ENCODE measurements at regions not wholly inside any gene's neighbourhood (a gene's known extent, or its start where the extent isn't known, plus 50 kb on each side); places are given as distances from the start of the nearest gene placed in this dataset.

DNA sequence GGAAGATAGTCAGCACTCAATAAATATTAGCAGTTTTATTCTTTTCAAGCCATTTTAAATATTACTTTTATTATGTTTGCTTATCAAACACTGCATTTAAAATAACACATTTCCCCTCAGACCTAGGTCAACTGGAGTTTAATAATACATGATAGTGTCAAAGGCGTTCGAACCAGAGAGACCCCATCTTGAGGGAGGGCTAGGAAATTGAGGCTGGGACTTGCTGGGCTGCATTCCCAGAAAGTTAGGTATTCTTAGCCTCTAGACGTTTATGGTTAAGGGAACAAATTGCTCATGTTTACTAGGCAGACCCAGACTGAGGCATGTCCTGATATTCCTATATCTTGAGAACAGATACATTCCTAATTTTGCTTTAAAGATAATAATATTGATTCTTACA, 426.5 kb downstream of the METTL4 start:
- FAIRE-seq (no peak), DNase-seq (no peak)
- no peak overlapping the region for H3K27ac ChIP-seq (ENCODE audit: low read depth in 2 of 2, low read length in 2 of 2)
- H3K9ac ChIP-seq (ENCODE audit: low read length in 3 of 3), result no peak overlapping the region
- H3K36me3 ChIP-seq (ENCODE audit: control insufficient read depth in 2 of 3, insufficient read depth in 3 of 3, low read length in 3 of 3), result no peaks in the 10 kb centered on the region
- H3K4me3 ChIP-seq (ENCODE audit: low read length in 3 of 3), result no peak overlapping the region
- no peaks in the 10 kb centered on the region for H3K9me3 ChIP-seq (ENCODE audit: control insufficient read depth in 2 of 3, insufficient read depth in 1 of 3, low read length in 3 of 3)
- H3K27me3 ChIP-seq (ENCODE audit: control insufficient read depth, insufficient read depth, low read length), result no peaks in the 10 kb centered on the region
- intact Hi-C loops (cut with DNase I), result no loop called here
- TF ChIP-seq, protein P1, sequence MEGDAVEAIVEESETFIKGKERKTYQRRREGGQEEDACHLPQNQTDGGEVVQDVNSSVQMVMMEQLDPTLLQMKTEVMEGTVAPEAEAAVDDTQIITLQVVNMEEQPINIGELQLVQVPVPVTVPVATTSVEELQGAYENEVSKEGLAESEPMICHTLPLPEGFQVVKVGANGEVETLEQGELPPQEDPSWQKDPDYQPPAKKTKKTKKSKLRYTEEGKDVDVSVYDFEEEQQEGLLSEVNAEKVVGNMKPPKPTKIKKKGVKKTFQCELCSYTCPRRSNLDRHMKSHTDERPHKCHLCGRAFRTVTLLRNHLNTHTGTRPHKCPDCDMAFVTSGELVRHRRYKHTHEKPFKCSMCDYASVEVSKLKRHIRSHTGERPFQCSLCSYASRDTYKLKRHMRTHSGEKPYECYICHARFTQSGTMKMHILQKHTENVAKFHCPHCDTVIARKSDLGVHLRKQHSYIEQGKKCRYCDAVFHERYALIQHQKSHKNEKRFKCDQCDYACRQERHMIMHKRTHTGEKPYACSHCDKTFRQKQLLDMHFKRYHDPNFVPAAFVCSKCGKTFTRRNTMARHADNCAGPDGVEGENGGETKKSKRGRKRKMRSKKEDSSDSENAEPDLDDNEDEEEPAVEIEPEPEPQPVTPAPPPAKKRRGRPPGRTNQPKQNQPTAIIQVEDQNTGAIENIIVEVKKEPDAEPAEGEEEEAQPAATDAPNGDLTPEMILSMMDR (IDR thresholded peaks at IDR 0.05; ENCODE audit: borderline replicate concordance, extremely low read depth, insufficient read depth), result no peak
- no peaks in the 10 kb centered on the region for H3K4me1 ChIP-seq (ENCODE audit: control insufficient read depth in 2 of 3, insufficient read depth in 2 of 3, low read depth in 1 of 3, low read length in 3 of 3)

DNA sequence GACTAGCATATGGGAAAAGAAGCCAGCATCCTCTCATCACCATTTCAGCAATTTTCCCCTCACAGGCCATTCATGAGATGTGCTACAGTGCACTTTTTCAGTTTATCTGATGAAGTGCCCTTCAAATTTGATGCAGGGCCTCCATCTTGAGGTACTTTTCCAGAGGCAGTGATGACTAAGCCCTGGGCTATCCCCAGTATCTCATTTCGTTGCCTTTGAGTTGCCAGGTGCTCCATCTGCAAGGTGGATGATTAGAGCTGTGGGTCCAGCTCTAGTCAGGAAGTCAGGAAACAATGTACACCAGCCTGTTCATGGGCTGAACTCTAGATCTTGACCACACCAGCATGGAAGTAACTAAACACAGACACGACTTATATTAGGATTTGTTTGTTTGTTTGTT, 425.2 kb downstream of the METTL4 start:
- H3K27ac ChIP-seq (ENCODE audit: low read depth in 2 of 2, low read length in 2 of 2), result no peak overlapping the region
- DNase-seq (no peak), FAIRE-seq (no peak)
- no peaks in the 10 kb centered on the region for H3K27me3 ChIP-seq (ENCODE audit: control insufficient read depth, insufficient read depth, low read length)
- no peak overlapping the region for H3K4me3 ChIP-seq (ENCODE audit: low read length in 3 of 3)
- intact Hi-C loops (cut with DNase I), result no loop called here
- TF ChIP-seq, protein P1 (IDR thresholded peaks at IDR 0.05; ENCODE audit: borderline replicate concordance, extremely low read depth, insufficient read depth), result no peak
- no peaks in the 10 kb centered on the region for H3K9me3 ChIP-seq (ENCODE audit: control insufficient read depth in 2 of 3, insufficient read depth in 1 of 3, low read length in 3 of 3)
- no peaks in the 10 kb centered on the region for H3K4me1 ChIP-seq (ENCODE audit: control insufficient read depth in 2 of 3, insufficient read depth in 2 of 3, low read depth in 1 of 3, low read length in 3 of 3)
- H3K36me3 ChIP-seq (ENCODE audit: control insufficient read depth in 2 of 3, insufficient read depth in 3 of 3, low read length in 3 of 3), result no peaks in the 10 kb centered on the region
- no peak overlapping the region for H3K9ac ChIP-seq (ENCODE audit: low read length in 3 of 3)

DNA sequence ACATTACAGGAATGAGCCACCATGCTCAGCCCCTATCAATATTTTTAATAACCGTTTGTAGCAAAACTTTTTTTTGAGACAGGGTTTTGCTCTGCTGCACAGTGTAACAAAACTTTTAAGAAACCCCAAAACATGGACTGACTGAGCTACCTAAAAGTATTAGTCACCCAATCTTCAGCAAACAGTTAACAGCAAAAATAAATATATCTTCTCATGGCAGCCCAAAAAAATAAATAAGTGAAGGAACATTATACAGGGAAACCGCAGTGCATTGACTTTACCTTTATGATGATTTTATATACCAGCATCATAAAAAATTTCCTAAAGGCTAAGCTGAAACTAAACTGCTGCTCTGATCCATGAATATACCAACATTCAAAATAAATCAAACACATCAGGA, 424.6 kb downstream of the METTL4 start:
- TF ChIP-seq, protein P1 (IDR thresholded peaks at IDR 0.05; ENCODE audit: borderline replicate concordance, extremely low read depth, insufficient read depth), result no peak

More for the DNA sequence above, 424.6 kb downstream of the METTL4 start:
- Histone ChIP-seq H3K27me3 (ENCODE audit: control insufficient read depth, insufficient read depth, low read length) (no peaks in the 10 kb centered on the region), H3K27ac (ENCODE audit: low read depth in 2 of 2, low read length in 2 of 2) (no peak overlapping the region), H3K4me3 (ENCODE audit: low read length in 3 of 3) (no peak overlapping the region), H3K9ac (ENCODE audit: low read length in 3 of 3) (no peak overlapping the region), H3K9me3 (ENCODE audit: control insufficient read depth in 2 of 3, insufficient read depth in 1 of 3, low read length in 3 of 3) (no peaks in the 10 kb centered on the region), H3K4me1 (ENCODE audit: control insufficient read depth in 2 of 3, insufficient read depth in 2 of 3, low read depth in 1 of 3, low read length in 3 of 3) (no peaks in the 10 kb centered on the region), H3K36me3 (ENCODE audit: control insufficient read depth in 2 of 3, insufficient read depth in 3 of 3, low read length in 3 of 3) (no peaks in the 10 kb centered on the region)
- DNase-seq (no peak), FAIRE-seq (no peak)
- intact Hi-C loops (cut with DNase I), result no loop called here

Measured in kidney (tissue), 13 donors.